ENCODE measurements at regions not wholly inside any gene's neighbourhood (a gene's known extent, or its start where the extent isn't known, plus 50 kb on each side); places are given as distances from the start of the nearest gene placed in this dataset.

DNA sequence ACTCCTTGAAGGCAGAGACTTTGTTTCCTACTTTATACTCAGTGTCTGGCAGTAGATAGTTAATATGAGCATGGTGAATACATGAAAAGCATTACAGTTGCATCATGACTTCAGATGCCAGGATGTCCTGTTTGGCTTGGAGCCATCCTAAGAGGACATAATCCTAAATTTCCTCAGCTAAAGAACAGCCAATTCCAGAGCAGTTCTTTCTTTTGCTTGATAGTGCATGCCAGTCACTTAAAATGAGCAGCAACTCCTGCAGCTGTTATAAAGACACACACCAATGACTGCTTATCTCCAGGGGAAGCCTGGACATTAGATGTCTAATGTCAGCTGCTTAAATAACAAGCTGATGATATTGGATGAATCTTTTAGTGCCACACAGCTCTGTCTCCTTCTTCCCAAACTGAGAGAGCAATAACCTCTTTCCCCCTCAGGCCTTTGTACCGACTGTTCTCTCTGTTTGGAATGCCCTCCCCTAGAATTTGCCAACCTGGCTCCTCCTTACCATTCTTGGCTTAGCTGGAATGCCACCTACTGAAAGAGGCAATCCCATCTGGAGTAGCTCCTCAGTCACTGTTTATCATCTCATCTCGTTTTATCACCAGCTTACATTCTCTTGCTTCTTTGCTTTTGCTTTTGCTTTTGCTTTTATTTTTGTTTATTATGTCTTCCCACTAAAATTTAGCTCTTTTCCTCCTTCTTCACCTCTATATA, 100.8 kb upstream of the USP38 start:
- no peak for DNase-seq

DNA sequence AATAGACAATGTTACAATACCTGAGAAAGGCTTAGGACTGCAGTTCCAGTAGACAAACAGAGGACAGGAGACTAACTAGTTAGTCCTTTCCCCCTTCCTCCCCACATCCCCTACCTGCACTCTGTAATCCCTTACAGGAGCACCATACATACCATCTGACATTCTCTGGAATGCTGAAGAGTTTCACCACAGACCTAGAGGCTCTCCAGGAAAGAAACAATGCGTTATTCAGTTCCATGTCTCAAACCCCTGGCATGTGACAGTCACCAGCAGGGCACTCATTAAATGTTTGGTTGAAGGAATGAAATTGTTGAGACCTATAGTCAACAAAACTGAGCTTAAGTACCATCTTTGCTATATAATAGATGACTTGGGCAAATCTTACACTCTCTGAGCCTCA, 100.2 kb upstream of the USP38 start:
- no peak for DNase-seq

DNA sequence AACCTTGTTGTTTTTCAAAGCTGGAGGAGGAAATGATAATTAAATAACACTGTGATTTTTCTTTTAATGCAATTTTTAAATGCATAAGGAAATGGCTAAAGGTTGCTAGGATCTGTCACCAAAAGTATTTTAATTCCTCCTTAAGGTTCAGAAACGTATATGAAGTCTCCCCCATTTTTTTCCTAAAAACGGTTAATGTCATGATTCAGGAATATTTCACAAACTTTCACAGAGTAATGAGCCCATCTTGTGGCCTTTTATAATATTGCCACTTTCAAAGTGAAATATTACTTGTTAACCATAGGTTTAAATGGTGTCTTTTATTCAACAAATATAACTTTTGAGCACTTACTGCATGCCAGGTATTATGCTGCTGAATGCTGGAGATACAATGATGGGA, 99.5 kb upstream of the USP38 start:
- DNase-seq, result no peak

DNA sequence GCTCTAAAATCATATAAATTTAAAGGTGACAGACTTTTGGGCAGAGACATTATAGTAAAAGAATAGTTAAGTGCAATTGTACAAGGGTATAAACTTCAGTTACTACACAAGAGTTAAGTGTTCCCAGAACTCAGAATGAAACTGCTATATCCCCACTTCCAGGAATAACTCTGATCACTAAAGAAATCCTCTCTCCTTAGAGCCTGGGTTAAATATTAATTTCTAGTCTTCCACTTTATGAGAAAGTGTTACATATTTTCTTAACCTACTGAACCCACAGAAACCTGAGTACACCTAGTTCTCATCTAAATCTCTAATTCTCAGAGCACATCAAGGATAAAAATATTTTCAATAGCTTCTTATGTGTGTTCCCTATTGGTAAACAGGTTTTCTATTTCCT, 99.1 kb upstream of the USP38 start:
- no peak for DNase-seq

DNA sequence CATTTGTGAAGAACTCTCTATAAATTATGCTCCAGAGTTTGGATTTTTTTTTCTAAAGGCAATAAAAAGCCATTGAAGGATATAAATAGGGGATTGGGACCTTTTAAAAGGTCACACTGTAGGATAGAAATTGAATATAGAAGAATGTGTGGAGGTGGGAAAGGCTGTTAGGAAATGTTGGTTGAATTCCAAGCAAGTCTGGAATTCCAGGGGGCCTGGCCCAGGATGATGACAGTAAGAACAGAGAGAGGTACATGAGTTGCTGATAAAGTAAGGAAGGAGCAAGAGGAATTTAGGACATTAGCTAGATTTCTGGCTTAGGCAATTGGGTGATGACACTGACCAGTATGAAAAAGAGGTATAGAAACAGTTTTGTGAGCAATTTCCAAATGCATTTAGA, 95.4 kb upstream of the USP38 start:
- no peak for DNase-seq

DNA sequence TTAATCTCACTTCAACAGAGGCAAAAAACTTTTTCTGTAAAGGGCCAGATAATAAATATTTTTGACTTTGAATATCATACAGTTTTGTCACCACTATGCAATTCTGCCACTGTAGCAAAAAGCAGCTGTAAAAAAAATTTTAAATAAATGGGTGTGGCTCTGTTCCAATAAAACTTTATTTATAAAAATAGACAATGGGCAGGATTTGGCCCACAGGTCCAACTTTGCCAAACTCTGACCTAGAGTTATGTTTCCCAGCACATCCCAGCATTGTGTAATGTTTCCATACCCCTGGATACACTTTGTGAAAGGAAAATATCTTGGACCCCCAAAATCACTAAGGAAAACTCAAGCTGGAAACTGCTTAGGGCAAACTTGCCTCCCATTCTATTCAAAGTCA, 94.9 kb upstream of the USP38 start:
- DNase-seq, result no peak

DNA sequence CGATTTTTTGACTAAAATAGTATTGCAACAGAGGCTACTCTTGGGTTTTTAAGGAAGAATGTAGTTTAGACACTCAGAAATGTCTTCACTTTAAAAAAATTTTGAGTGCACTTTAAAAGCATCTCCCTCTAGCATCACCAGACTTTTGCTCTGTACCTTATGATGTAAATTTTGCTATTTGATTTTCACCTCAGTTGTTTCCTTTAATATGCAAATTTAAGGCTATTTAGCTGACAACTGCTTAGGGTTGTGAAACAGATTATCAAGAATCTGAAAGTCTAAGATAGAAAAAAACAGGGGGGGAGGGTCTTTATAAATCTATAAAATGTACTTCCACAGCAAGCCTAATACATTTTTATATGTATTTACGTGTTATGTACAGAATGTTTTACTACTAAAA, 92.9 kb upstream of the USP38 start:
- DNase-seq, result no peak

DNA sequence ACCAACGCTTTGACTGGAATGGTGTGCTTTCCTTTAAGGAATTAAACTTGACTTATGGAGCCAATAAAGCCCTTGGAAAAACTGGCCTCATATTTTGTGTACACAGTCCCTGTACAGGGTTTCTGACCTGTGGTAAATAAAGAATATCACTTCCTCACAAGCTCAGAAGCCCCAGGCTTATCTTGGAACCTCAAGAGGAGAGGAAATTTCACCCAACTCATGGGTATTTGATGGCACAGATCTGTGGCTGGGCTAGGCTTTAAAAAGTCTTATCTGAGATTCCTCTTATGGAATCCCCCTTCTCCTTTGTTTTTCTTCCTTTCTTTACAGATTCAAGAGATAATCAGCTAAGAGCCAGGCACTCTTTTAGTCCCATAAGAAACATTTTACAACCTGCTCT, 89.3 kb upstream of the USP38 start:
- DNase-seq, result no peak

DNA sequence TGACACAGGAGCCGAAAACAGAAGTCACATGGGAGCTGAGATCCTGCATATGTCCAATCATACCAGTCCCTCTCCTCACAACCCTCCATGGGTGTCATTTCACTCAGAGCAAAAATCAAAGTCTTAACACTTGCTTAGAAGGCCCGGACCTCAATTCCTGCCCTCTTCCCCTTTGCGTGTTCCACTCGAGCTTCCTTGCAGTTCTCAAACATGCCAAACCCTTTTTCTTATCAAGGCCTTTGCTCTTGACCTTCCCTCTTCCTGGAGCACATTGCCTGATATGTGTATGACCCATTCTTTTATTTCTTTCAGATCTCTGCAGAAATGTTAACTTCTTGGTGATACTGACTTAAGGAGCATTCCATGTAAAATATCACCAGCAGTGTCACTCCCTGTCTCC, 87.0 kb upstream of the USP38 start:
- DNase-seq, result no peak

DNA sequence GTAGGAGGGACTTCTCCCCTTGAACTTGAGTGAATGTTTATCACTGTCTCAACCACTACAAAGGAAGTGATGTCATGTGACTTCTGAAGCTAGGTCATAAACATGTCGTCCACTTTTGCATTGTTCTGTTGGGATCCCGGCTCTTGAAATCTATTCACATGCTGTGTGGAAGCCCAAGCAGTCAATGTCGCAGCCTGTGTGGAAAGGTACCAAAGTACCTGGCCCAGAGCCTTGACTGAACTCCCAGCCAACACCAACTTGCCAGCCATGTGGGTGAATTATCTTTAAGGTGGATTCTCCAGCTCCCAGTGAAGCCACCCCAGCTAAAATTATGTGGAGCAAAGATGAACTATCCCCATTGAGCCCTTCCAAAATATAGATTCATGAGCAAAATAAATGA, 85.0 kb upstream of the USP38 start:
- DNase-seq, result no peak

DNA sequence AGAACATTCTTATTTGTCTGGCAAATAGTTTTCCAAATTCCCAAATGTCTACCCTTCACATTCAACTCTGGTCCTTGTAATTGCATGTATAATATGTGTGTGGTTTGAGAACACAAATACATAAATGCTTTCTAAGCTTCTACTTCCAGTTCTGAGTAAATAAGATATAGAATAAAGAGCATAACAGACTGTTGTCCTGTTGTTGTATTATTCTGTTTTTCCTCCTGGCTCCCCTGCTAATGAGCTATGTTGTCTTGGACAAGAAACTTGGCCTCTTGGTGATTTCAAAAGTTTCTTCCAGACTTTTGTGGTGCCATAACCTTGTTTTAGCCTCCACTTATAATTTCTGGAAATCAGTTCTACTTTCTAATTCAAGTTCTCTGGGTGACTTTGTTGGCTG, 75.3 kb upstream of the USP38 start:
- DNase-seq, result no peak

DNA sequence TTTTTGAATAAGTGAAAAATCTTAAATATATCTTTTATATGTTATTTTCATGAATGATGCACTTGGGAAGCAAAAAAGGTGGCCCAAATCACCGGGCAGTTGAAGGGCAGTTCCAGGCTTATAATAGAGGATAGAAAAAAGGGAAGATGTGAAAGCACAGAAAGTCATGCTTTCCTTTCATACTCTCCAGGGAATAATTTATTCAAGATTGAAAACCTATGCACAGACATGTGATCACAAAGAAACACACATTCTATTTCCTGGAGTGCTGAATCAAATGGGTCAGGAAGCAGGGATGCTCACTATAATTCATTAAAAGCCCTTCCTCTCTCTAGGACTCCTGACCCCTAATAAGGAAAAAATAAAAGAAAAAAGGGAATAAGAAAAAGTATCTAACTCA, 66.1 kb upstream of the USP38 start:
- no peak for DNase-seq

DNA sequence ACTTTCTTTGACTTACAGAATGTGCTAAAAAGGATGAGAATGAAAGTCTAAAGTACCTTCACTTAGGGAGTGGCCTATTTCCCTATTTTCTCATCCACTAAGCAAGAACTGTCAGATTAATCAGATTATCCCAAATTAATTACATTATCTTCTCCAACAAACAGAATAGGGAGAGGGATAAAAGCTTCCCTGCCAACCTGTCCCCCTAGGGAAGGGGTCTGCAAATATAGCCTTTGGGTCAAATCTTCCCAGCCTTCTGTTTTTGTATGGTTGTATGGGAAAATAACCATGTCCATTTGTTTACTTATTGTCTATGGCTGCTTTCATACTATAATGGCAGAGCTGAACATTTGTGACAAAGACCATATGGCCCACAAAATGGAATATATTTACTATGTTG, 57.1 kb upstream of the USP38 start:
- no peak for DNase-seq

DNA sequence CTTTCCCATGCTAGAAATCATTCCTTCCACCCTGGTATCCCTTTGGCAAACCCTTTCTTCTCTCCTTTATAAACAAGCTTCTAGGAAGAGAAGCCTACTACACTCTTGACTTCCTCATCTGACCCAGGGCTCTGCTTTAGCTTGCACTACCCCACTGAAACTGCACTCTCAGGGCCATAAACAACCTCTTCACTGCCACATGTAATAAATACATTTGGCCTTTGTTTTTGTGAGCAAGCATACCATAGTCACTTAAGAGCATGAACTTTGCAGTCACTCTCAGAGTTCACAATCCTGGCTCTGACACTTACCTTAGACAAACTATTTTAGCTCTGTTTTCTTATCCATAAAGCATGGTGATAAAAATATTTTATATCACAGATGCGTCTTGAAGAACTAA, 50.7 kb upstream of the USP38 start:
- no peak for DNase-seq
